ENCODE measurements at regions not wholly inside any gene's neighbourhood (a gene's known extent, or its start where the extent isn't known, plus 50 kb on each side); places are given as distances from the start of the nearest gene placed in this dataset.

DNA sequence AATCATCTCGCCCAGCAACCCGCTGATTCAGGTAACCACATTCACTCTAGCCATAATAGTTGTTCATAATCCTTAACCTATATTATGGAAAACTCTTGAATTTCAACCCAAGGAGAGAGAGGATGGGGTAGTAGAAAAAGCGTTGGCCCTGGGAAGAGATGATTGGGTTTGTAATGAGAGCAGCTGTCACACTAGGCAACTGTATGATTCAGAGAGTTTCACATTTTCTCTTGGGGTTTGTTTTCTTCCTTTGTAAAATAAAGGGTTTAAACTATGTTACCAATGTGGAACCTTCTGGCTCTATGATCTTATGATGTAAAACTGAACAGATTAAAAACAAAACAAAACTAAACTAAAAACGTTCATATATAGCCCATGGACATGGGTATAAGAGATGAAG lies 705.2 kb upstream of the IGFBP3 start:
- H2BK5ac ChIP-seq (ENCODE audit: low read depth, low read length) = no peak overlapping the region
- 91% methylated on average over 4 of the region's 4 CpGs; no CpG with 5 or more reads in 1 of the 2 experiments for WGBS, 2 experiments (ENCODE audit: extremely low coverage in 1 of 2, insufficient coverage in 1 of 2, insufficient read length in 1 of 2, insufficient replicate concordance in 2 of 2, low coverage in 1 of 2, low lambda C conversion rate in 2 of 2, missing lambda C conversion rate in 1 of 2)
- peaks cover 0 to 2% of the 10 kb centered on the region in 2 experiments; a peak in 1 of 4 replicates for H3K9me3 ChIP-seq (ENCODE audit: insufficient read depth in 2 of 2, low read depth in 1 of 2, low read length in 1 of 2)
- no peak overlapping the region for H3K27ac ChIP-seq (ENCODE audit: low read depth, low read length)
- no peak overlapping the region for H2AK5ac ChIP-seq (ENCODE audit: low read depth, low read length)
- no peak overlapping the region for H2AFZ ChIP-seq (ENCODE audit: low read length)
- H3K4me1 ChIP-seq (replicated peaks in 1 of 4; ENCODE audit: control insufficient read depth in 3 of 4, insufficient read depth in 4 of 4, low read length in 3 of 4) = peaks cover 0 to 5% (median 2%) of the 10 kb centered on the region in 4 experiments; a peak in 2 of 7 replicates
- no peaks in the 10 kb centered on the region for H3K27me3 ChIP-seq (replicated peaks in 1 of 4; ENCODE audit: control insufficient read depth in 3 of 4, extremely low read depth in 1 of 4, insufficient read depth in 3 of 4, low read length in 3 of 4)
- no peak overlapping the region for H2BK15ac ChIP-seq (ENCODE audit: low read length)
- H3K9ac ChIP-seq (replicated peaks in 1 of 4; ENCODE audit: extremely low read depth in 1 of 4, low read depth in 3 of 4, low read length in 3 of 4) = no peak overlapping the region
- no peak overlapping the region for H2BK120ac ChIP-seq (replicated peaks; ENCODE audit: low read depth, low read length)
- H2BK12ac ChIP-seq (ENCODE audit: low read depth, low read length) = no peak overlapping the region
- no peak overlapping the region for H3K4ac ChIP-seq (replicated peaks; ENCODE audit: insufficient read length, low read depth, low read length)
- ChIA-PET POLR2A (ENCODE audit: partially characterized antibody) (no interaction called here), CTCF (ENCODE audit: partially characterized antibody) (no interaction called here)
- H3K4me2 ChIP-seq (ENCODE audit: insufficient read depth in 1 of 2, low read depth in 2 of 2, low read length in 2 of 2) = no peak overlapping the region
- H3K18ac ChIP-seq (ENCODE audit: extremely low read depth, low read length) = no peak overlapping the region
- H3K4me3 ChIP-seq (ENCODE audit: extremely low read depth in 1 of 4, insufficient read depth in 2 of 4, low read depth in 3 of 4, low read length in 4 of 4) = no peak overlapping the region
- no peak overlapping the region for H4K5ac ChIP-seq (ENCODE audit: insufficient read length, low read depth, low read length)
- DNase-seq (ENCODE audit: low read depth in 1 of 2, low spot score in 2 of 2) (no peak), FAIRE-seq (no peak)
- H4K20me1 ChIP-seq (replicated peaks in 1 of 2; ENCODE audit: control insufficient read depth in 1 of 2, insufficient read depth in 2 of 2, low read length in 2 of 2) = no peaks in the 10 kb centered on the region
- no peak overlapping the region for H4K91ac ChIP-seq (replicated peaks; ENCODE audit: insufficient read length, low read length)
- H3K79me1 ChIP-seq (ENCODE audit: low read depth, low read length) = no peaks in the 10 kb centered on the region
- no peaks in the 10 kb centered on the region for H3K79me2 ChIP-seq (ENCODE audit: control insufficient read depth in 1 of 2, insufficient read depth in 2 of 2, low read length in 2 of 2)
- H3K36me3 ChIP-seq (ENCODE audit: control insufficient read depth in 2 of 4, insufficient read depth in 4 of 4, low read length in 3 of 4) = no peaks in the 10 kb centered on the region
- H3K14ac ChIP-seq (ENCODE audit: insufficient read length) = no peak overlapping the region
- H4K8ac ChIP-seq (ENCODE audit: extremely low read depth, insufficient read depth, low read length) = no peak overlapping the region
- no peak overlapping the region for H3K23ac ChIP-seq (ENCODE audit: insufficient read length)
- H2BK20ac ChIP-seq (ENCODE audit: low read length) = no peak overlapping the region
- H3K23me2 ChIP-seq (ENCODE audit: low read depth, low read length) = no peaks in the 10 kb centered on the region; the same call in 1 of the 2 replicates
- H3K56ac ChIP-seq (replicated peaks; ENCODE audit: insufficient read length, low read depth, low read length) = no peak overlapping the region
- no peak for TF ChIP-seq CHD2 (IDR thresholded peaks at IDR 0.05; ENCODE audit: low read length)
- no peak for TF ChIP-seq YY1 (IDR thresholded peaks at IDR 0.05; ENCODE audit: low read depth, low read length)
- TF ChIP-seq SIN3A (conservative IDR thresholded peaks at IDR 0.05 in 1 of 2, IDR thresholded peaks at IDR 0.05 in 1 of 2; ENCODE audit: low read depth in 1 of 2, low read length in 2 of 2) = no peak

Measured in H1 (cell line).